Transverse colon (tissue), 3 donors: ENCODE measurements at regions not wholly inside any gene's neighbourhood (a gene's known extent, or its start where the extent isn't known, plus 50 kb on each side); places are given as distances from the start of the nearest gene placed in this dataset.

Source experiments
- EP300 ChIP-seq: sonication (generic); formaldehyde crosslinking; IDR thresholded peaks from one replicate; pipeline ENCODE4 v1.6.1; 2017; ENCODE audit warnings: antibody characterized with exemption, low read depth
- POLR2A ChIP-seq: fragments of 450-650 bp; IDR thresholded peaks from one replicate; pipeline ENCODE4 v1.6.1; 2016; ENCODE audit warnings: antibody characterized with exemption, mild to moderate bottlenecking, moderate library complexity
- TF ChIP-seq, protein P1 (sequence below), 5 experiments: fragments of 200-600 bp in 3 of 5; fragments of 450-650 bp in 2 of 5; sonication (generic) in 3 of 5; IDR thresholded peaks; 1 replicate in 2 of 5; 2 replicates in 3 of 5; pipeline ENCODE4 v1.5.1; 2016 to 2017; ENCODE audit warnings: antibody characterized with exemption in 5 of 5, inconsistent platforms in 3 of 5, mild to moderate bottlenecking in 2 of 5, moderate library complexity in 1 of 5

DNA sequence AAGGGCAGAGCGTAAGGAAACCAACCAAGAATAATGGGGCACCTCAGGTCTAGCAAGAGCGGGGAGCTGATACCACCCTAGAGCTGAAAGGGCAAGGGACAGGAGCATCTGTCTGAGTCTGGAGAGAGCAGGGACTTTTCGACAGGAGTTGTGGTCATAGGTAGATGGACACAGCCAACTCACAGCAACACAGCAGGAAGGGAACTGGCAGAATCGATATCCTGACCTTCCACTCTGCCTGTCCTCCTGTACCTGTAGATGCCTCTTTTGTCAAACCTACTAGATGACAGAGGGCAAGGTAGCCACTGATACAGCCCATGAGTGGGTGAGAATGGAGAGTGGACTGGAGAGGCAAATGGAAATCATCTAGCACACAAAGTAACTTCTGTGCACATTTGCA, 247.2 kb upstream of the EGLN3 start:
- no peak for TF ChIP-seq POLR2A
- TF ChIP-seq, protein P1, sequence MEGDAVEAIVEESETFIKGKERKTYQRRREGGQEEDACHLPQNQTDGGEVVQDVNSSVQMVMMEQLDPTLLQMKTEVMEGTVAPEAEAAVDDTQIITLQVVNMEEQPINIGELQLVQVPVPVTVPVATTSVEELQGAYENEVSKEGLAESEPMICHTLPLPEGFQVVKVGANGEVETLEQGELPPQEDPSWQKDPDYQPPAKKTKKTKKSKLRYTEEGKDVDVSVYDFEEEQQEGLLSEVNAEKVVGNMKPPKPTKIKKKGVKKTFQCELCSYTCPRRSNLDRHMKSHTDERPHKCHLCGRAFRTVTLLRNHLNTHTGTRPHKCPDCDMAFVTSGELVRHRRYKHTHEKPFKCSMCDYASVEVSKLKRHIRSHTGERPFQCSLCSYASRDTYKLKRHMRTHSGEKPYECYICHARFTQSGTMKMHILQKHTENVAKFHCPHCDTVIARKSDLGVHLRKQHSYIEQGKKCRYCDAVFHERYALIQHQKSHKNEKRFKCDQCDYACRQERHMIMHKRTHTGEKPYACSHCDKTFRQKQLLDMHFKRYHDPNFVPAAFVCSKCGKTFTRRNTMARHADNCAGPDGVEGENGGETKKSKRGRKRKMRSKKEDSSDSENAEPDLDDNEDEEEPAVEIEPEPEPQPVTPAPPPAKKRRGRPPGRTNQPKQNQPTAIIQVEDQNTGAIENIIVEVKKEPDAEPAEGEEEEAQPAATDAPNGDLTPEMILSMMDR (IDR thresholded peaks at IDR 0.05): no peak
- no peak for TF ChIP-seq EP300
